ENCODE measurements at regions not wholly inside any gene's neighbourhood (a gene's known extent, or its start where the extent isn't known, plus 50 kb on each side); places are given as distances from the start of the nearest gene placed in this dataset.

GRCh38 chr10:30208330-30208729 is 140.7 kb downstream of the MTPAP start (continued):
- TF ChIP-seq, protein P1, sequence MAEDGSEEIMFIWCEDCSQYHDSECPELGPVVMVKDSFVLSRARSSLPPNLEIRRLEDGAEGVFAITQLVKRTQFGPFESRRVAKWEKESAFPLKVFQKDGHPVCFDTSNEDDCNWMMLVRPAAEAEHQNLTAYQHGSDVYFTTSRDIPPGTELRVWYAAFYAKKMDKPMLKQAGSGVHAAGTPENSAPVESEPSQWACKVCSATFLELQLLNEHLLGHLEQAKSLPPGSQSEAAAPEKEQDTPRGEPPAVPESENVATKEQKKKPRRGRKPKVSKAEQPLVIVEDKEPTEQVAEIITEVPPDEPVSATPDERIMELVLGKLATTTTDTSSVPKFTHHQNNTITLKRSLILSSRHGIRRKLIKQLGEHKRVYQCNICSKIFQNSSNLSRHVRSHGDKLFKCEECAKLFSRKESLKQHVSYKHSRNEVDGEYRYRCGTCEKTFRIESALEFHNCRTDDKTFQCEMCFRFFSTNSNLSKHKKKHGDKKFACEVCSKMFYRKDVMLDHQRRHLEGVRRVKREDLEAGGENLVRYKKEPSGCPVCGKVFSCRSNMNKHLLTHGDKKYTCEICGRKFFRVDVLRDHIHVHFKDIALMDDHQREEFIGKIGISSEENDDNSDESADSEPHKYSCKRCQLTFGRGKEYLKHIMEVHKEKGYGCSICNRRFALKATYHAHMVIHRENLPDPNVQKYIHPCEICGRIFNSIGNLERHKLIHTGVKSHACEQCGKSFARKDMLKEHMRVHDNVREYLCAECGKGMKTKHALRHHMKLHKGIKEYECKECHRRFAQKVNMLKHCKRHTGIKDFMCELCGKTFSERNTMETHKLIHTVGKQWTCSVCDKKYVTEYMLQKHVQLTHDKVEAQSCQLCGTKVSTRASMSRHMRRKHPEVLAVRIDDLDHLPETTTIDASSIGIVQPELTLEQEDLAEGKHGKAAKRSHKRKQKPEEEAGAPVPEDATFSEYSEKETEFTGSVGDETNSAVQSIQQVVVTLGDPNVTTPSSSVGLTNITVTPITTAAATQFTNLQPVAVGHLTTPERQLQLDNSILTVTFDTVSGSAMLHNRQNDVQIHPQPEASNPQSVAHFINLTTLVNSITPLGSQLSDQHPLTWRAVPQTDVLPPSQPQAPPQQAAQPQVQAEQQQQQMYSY (CRISPR knock-in tag; IDR thresholded peaks at IDR 0.05) = no peak
- TF ChIP-seq KAT7 (CRISPR knock-in tag; IDR thresholded peaks at IDR 0.05; ENCODE audit: borderline replicate concordance) = no peak

- Mint-ChIP-seq H3K9me3 (peaks cover 16% of the 10 kb centered on the region), H3K36me3 (0 out of 2 replicates have a peak, but pooled peaks cover 5% of the 10 kb centered on the region), H3K27me3 (ENCODE audit: low read depth) (no peaks in the 10 kb centered on the region), H3K4me1 (no peaks in the 10 kb centered on the region), H3K4me3 (no peak overlapping the region), H3K27ac (no peak overlapping the region)
- ATAC-seq (peak; percentile 44; the same call in 1 of the 2 replicates), DNase-seq (ENCODE audit: low spot score) (no peak)
- no peak for TF ChIP-seq MXD4 (CRISPR knock-in tag; IDR thresholded peaks at IDR 0.05; ENCODE audit: borderline replicate concordance)
- no peak for TF ChIP-seq ZNF138 (CRISPR knock-in tag; conservative IDR thresholded peaks at IDR 0.05)
- TF ChIP-seq TCF7 (CRISPR knock-in tag; IDR thresholded peaks at IDR 0.05; ENCODE audit: low read depth) = no peak
- TF ChIP-seq ZNF423 (CRISPR knock-in tag; IDR thresholded peaks at IDR 0.05) = no peak
- no peak for TF ChIP-seq ATF6 (CRISPR knock-in tag; IDR thresholded peaks at IDR 0.05)
- TF ChIP-seq SP1 (CRISPR knock-in tag; conservative IDR thresholded peaks at IDR 0.05) = no peak
- TF ChIP-seq USF1 (CRISPR knock-in tag; IDR thresholded peaks at IDR 0.05) = no peak
- ChIA-PET POLR2A (interaction anchor here (1.1 kb wide), 1 partner anchor 10 kb away, joined by 3 read pairs; no protein-coding TSS in a partner anchor), CTCF (interaction anchor here (0.6 kb wide), 1 partner anchor 26 kb away, joined by 3 read pairs; no protein-coding TSS in a partner anchor)
Observed at GRCh38 chr10:30207485-30208052, 141.5 kb downstream of the MTPAP start.

- Mint-ChIP-seq H3K27ac (no peak overlapping the region), H3K36me3 (0 out of 2 replicates have a peak, but pooled peaks cover 5% of the 10 kb centered on the region)
Observed at GRCh38 chr10:30200017-30200415, 140.6 kb upstream of the JCAD start.

More at GRCh38 chr10:30200017-30200415, 140.6 kb upstream of the JCAD start:
- H3K4me1 Mint-ChIP-seq = no peaks in the 10 kb centered on the region
- no peak overlapping the region for H3K4me3 Mint-ChIP-seq
- DNase-seq (ENCODE audit: low spot score) (no peak), ATAC-seq (no peak)
- H3K9me3 Mint-ChIP-seq = peaks cover 15% of the 10 kb centered on the region
- H3K27me3 Mint-ChIP-seq (ENCODE audit: low read depth) = no peaks in the 10 kb centered on the region
- POLR2A ChIA-PET = interaction anchor here (0.6 kb wide), 1 partner anchor 465 kb away, joined by 5 read pairs; no protein-coding TSS in a partner anchor
- TF ChIP-seq TEAD1 (CRISPR knock-in tag; IDR thresholded peaks at IDR 0.05) (no peak), FOXJ3 (CRISPR knock-in tag; IDR thresholded peaks at IDR 0.05; ENCODE audit: borderline replicate concordance) (no peak), USF1 (CRISPR knock-in tag; IDR thresholded peaks at IDR 0.05) (no peak), CTCF (IDR thresholded peaks at IDR 0.05) (no peak)
- TF ChIP-seq, protein P2, sequence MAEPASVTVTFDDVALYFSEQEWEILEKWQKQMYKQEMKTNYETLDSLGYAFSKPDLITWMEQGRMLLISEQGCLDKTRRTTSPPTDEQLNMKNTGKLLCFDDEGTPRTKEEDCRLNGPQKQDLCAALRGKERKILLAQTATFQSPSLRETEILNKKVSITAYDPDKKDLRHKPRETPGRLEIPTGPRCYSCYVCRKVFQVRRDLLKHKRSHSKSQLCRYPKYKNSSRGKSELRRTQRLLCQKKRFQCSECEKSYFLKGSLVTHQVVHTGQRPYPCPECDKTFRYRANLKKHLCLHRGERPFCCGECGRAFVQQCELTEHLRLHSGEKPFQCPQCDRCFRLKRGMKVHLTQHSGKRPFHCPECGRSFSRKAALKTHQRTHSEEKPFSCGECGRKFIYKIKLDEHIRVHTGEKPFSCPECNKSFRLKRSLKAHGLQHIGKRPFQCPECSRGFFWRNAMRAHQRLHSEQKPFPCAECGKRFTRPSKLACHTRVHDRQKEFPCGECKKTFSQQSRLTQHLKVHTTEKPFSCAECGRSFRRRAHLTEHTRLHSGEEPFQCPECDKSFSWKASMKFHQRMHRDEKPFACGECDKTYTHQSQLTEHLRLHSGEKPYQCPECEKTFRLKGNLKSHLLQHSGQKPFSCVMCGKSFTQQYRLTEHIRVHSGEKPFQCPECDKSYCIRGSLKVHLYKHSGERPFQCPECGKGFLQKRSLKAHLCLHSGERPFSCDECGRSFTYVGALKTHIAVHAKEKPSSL (CRISPR knock-in tag; conservative IDR thresholded peaks at IDR 0.05) = no peak
- CTCF ChIA-PET = interaction anchor here (1.1 kb wide), 1 partner anchor 197 kb away, joined by 4 read pairs; no protein-coding TSS in a partner anchor
